ENCODE measurements at regions not wholly inside any gene's neighbourhood (a gene's known extent, or its start where the extent isn't known, plus 50 kb on each side); places are given as distances from the start of the nearest gene placed in this dataset.

DNA sequence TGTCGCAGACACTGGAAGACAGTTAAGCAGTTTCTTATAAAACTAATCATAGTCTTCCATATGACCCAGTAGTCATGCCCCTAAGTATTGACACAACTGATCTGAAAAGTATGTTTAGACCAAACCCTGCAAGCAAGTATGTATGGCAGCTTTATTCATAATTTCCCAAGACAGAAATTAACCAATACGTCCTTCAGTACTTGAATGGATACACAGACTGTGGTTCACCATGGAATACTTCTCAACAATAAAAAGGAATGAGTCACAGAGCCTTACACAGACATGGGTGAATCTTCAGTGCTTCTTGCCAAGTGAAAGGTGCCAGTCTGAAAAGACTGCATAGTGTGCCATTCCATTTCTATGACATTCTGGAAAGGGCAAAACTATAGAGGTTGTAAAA is 50.2 kb upstream of the AKR1E2 start:
- no peak for DNase-seq (ENCODE audit: low read depth in 1 of 2, low spot score in 1 of 2)

- no peak for DNase-seq (ENCODE audit: low read depth in 1 of 2, low spot score in 1 of 2)
Observed at GRCh38 chr10:4772202-4772570, 53.8 kb upstream of the AKR1E2 start.

DNA sequence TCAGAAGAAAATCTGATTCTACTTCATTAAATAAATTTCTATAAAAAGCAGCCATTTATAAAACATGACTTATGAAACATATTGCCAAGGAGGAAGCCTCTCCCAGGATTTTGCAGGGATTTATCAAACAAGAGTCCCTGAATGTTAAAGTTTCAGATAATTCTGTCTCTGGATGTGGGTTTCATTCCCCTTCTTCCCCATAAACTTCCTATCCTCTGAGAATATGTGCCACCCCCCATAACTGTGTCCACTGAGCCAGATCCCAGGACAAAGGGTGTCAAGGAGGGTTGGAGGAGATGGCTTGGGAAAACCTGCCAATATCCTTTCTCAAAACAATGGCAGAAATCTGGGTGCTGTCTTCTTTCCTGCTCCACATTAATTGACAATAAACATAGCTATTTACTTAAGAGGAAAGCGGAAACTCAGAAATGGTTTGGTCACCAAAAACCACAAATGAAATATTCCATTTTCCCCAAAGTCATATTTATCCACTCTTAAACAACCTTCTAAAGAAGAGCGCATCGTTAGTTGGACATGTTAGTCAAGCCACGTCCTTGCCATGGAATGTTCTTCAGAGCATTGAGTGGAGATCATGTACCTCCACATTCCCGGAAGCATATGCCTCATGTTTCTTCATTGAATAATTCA is 54.3 kb upstream of the AKR1E2 start:
- DNase-seq (ENCODE audit: low read depth in 1 of 2, low spot score in 1 of 2): no peak

- DNase-seq (ENCODE audit: low read depth in 1 of 2, low spot score in 1 of 2): no peak
Observed at GRCh38 chr10:4770801-4771553, 55.0 kb upstream of the AKR1E2 start.

- no peak for DNase-seq (ENCODE audit: low read depth in 1 of 2, low spot score in 1 of 2)
Observed at GRCh38 chr10:4768416-4768815, 57.6 kb upstream of the AKR1E2 start.

DNA sequence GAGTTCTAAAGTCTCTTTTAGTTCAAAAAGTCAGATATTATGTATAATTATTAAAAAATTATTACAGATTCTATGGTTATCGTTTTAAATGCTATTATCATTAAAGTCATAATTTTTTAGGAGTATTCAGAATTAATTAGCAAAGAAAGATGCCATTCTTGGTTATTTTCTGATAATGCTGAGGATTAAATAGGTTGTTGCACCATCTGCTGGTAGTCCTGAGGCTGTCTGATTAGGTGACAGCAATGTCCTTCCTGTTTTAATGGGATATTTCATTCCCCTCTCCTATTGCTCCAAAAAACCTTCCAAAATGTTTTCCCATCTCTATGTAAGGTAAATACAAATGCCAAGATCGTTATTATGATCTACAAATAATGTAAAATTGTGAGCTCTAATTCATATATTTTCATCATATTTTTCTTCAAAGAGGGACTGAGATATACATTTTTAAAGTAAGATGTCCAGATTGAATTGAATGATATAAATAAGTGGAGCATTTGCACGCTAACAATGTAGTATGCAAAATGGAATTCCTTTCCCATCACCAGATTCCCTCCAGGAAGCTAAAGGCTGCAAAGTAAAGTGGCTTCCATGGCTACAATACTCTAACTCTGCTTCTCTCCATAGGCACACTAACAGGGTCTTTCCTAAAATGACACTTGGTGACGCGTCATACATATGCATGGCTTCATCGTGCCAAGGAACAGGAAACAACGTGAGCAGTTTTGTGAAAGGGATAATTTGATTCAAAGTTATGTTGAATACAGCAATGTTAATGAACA is 58.8 kb upstream of the AKR1E2 start:
- no peak for DNase-seq (ENCODE audit: low read depth in 1 of 2, low spot score in 1 of 2)

DNA sequence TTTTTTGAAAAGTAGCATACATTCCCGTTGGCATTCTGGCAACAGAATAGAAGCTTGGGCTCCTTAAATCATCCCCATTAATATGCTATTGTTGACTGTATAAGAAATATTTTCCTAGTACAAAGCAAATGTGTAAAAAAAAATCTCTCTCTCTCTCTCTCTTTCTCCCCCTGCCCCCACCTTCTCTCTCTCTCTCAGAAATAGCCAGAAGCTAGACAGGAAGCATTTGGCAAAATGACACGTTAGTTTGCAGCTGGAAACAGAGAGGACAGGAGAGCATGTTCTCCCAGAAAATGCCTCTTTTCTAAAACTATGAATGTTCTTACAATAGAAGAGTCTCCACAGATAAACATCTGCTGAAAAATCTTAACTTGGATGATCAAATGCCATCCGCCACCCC is 59.6 kb upstream of the AKR1E2 start:
- no peak for DNase-seq (ENCODE audit: low read depth in 1 of 2, low spot score in 1 of 2)

GRCh38 chr10:4765428-4765827 is 60.6 kb upstream of the AKR1E2 start:
- no peak for DNase-seq (ENCODE audit: low read depth in 1 of 2, low spot score in 1 of 2)

DNA sequence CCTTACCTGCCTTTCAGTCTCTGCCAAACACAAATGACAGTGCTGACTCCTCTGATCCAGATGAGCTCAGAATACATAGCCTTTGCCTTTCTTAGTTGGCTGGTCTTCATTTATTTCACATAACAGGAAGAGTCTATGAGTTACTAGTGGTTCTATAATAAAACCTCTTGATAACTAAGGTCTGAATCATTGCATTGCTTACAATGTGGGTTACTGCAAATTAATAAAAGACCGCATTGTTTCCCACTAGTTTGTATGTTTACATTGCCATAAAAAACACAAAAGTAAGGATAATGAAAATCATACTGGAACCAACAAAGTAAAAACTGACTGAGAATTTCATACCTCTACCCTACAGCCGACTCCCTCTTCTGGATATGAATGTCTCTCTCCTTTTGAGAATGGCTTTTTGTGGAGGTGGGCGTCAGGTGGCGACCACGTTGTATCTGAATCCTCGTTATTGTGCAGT is 62.0 kb upstream of the AKR1E2 start:
- no peak for DNase-seq (ENCODE audit: low read depth in 1 of 2, low spot score in 1 of 2)

DNA sequence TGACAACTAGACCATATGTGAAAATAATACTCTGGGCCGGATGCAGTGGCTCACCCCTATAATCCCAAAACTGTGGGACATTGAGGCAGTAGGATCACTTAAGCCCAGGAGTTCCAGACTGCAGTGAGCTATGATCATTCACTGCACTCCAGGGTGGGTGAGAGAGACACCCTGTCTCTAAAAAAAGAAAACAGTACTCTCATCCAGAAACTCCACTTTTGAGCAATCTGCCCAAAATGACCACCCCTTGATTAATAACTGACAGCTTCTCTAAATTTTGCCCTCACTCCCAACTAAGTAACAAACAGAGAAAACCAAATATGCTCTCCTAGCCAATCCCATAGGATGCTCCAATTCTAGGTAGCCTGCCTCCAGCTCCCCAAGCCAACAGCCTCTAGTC is 62.5 kb upstream of the AKR1E2 start:
- no peak for DNase-seq (ENCODE audit: low read depth in 1 of 2, low spot score in 1 of 2)

GRCh38 chr10:4758256-4758655 is 67.8 kb upstream of the AKR1E2 start:
- no peak for DNase-seq (ENCODE audit: low read depth in 1 of 2, low spot score in 1 of 2)

DNA sequence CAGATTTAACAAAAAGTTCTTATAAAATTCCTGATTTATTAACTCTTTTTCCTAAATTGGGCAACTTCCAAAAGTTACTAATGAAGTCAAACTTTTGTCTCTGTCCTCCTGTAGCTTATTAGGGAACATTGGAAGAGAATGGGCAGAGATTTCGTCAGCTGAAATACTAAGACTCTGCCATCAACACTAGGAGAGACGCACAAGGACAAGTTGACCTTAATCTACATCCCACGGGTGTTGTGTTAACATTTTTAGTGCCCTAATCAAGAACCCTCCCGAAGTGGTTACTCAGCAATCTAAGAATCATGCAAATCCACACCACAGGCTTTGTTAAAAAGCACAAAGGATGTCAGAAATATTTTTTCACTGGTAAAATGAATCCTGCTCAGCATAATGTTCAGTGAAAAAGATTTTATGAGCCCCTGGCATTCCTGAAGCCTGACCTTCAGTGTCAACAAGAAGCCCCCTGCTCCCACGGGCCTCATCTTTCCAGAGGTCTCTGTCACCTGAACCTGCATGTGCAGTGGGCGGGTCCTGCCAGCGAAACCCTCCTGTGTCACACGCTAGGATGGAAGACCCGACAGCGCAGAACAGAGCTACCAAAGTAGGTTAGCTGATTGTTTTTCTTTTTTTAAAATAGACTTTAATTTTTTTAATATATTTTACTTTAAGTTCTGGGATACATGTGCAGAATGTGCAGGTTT is 70.6 kb upstream of the AKR1E2 start:
- DNase-seq (ENCODE audit: low read depth in 1 of 2, low spot score in 1 of 2): no peak

GRCh38 chr10:4754143-4754542 is 71.9 kb upstream of the AKR1E2 start:
- no peak for DNase-seq (ENCODE audit: low read depth in 1 of 2, low spot score in 1 of 2)

GRCh38 chr10:4751211-4751610 is 74.8 kb upstream of the AKR1E2 start:
- no peak for DNase-seq (ENCODE audit: low read depth in 1 of 2, low spot score in 1 of 2)

DNA sequence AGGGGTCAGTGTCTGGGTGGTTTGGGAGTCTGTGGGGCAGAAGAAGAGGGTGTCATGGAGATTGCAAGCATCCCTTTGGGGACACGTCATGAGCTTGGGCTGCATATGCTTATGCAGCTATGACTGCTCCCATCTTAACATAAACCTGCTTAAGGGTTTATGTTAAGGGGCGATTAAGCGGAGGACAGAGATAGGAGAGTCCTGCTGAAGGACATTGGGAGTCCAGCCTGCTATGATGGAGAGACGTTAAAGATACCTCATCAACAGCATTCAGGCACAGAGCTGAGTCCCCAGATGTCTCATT is 76.8 kb upstream of the AKR1E2 start:
- DNase-seq (ENCODE audit: low read depth in 1 of 2, low spot score in 1 of 2): no peak

DNA sequence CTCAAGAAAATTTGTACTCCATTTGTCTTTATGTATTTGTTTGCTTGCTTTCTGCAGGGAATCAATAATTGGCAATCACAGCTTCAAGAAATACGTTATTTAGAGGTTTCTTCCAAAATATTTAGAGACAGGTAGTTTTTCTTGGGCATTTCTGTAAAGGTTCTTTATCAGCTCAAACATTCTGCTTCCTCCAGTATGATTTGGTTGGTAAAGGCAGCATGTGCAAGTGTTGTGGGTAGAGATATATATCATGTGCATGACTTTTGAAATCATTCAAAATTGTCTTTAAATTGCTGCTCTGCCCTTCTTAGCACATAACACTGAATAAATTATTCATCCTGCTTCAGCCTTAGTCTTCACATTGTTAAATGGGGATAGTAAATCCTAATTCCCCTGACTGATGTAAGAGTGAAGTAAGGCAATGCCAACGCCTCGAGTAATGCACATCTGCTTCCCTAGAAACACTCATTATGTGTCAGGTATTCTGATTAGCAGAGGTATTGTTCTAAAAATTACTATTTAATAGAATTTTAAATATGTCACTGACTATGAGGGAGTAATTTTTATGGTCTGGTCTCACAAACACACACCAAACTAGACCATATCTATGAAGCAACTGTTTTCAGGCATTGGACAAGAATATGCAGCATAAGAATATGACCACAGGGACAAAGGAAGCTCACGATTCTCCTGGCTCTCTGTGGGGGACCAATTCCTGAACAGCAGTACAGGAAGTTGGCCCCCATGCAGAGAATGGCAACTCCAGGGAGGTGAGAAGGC is 77.3 kb upstream of the AKR1E2 start:
- no peak for DNase-seq (ENCODE audit: low read depth in 1 of 2, low spot score in 1 of 2)

GRCh38 chr10:4742217-4742616 is 83.8 kb upstream of the AKR1E2 start:
- no peak for DNase-seq (ENCODE audit: low read depth in 1 of 2, low spot score in 1 of 2)

- DNase-seq (ENCODE audit: low read depth in 1 of 2, low spot score in 1 of 2): no peak
Observed at GRCh38 chr10:4740471-4740870, 85.5 kb upstream of the AKR1E2 start.

GRCh38 chr10:4736608-4737007 is 89.4 kb upstream of the AKR1E2 start:
- DNase-seq (ENCODE audit: low read depth in 1 of 2, low spot score in 1 of 2): no peak

DNA sequence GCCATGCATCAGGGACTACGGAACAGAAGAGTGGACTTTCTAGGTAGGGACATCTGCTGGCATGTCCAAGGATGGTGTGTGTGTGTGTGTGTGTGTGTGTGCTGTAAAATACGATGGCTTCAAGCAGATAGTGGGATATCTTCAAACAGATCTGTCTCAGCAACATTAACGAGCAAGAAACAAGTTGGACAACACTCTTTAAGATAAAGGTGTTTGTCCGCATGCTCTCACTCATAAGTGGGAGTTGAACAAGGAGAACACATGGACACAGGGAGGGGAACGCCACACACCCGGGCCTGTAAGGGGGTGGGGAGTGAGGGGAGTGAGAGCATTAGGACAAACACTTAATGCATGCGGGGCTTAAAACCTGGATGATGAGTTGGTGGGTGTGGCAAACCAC is 89.8 kb upstream of the AKR1E2 start:
- DNase-seq (ENCODE audit: low read depth in 1 of 2, low spot score in 1 of 2): no peak

DNA sequence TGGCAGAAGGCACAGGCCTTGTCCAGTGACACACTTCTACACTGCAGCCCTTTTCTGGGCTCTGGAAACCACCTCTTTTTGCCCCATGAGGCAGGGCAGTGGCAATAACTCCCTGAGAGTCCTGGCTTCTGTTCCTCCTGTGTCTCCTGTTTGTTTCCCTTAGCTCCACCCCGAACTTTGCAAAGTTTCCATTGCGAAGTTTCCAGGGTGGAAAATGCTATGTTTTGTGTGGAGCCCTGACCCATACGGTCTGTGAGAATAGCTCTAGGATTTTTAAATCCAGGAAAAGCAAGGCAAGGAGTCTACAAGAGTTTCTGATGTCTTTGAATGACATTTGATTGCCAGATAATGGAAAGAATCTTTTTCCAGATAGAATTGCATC is 92.2 kb upstream of the AKR1E2 start:
- no peak for DNase-seq (ENCODE audit: low read depth in 1 of 2, low spot score in 1 of 2)

Data from activated T-helper 1 cell treated with anti-CD3 and anti-CD28 coated beads, Interleukin-2, amount 50 U/mL, for 16 hours (primary cell).